WI38 (cell line): ENCODE measurements at regions not wholly inside any gene's neighbourhood (a gene's known extent, or its start where the extent isn't known, plus 50 kb on each side); places are given as distances from the start of the nearest gene placed in this dataset.

Experiments
- H3K4me3 ChIP-seq: 2 replicates; pipeline ENCODE4 v1.5.1; 2011; ENCODE audit warnings: low read depth, mild to moderate bottlenecking, control low read depth, low read length
- TF ChIP-seq, protein P1 (sequence below): IDR thresholded peaks from 2 replicates; pipeline ENCODE4 v1.5.1; 2012; ENCODE audit warnings: low read depth, mild to moderate bottlenecking, control low read depth, low read length

DNA sequence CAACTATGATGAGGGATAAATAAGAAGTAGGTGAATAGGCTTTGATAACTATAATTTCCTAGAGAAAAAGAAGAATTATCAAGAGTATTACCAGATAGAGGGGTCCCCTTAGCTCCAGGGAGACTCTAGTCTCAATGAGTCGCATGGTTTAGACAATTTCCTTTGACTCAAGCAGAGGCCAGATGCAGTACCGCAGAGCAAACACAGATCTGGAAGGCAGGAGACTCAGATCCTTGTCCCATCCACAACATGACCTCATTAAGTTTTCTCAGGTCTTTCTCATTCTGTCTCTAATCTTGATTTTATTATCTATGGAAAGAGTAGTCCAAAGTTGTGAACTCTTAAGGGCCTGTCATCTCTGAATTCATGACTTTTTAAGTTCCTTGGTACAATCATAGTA lies 987.9 kb downstream of the NTRK3 start:
- no peak overlapping the region for H3K4me3 ChIP-seq
- TF ChIP-seq, protein P1, sequence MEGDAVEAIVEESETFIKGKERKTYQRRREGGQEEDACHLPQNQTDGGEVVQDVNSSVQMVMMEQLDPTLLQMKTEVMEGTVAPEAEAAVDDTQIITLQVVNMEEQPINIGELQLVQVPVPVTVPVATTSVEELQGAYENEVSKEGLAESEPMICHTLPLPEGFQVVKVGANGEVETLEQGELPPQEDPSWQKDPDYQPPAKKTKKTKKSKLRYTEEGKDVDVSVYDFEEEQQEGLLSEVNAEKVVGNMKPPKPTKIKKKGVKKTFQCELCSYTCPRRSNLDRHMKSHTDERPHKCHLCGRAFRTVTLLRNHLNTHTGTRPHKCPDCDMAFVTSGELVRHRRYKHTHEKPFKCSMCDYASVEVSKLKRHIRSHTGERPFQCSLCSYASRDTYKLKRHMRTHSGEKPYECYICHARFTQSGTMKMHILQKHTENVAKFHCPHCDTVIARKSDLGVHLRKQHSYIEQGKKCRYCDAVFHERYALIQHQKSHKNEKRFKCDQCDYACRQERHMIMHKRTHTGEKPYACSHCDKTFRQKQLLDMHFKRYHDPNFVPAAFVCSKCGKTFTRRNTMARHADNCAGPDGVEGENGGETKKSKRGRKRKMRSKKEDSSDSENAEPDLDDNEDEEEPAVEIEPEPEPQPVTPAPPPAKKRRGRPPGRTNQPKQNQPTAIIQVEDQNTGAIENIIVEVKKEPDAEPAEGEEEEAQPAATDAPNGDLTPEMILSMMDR, result no peak

- TF ChIP-seq, protein P1, result no peak
- no peak overlapping the region for H3K4me3 ChIP-seq
Measured at GRCh38 chr15:87267798-87268197, 988.7 kb downstream of the NTRK3 start.

DNA sequence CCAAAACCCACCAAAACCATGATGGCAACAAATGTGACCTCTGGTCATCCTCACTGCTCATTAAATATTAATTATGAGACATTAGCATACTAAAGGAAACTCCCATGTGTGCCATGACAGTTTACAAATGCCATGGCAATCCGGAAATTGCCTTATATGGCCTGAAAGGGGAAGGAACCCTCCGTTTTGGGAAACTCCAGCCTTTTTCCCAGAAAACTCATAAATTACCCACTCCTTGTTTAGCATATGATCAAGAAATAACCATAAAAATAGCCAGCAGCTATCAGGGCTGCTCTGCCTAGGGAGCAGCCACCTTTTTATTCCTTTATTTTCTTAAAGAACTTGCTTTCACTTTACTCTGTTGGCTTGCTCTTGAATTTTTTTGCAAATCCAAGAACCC lies 992.7 kb downstream of the NTRK3 start:
- H3K4me3 ChIP-seq, result no peak overlapping the region
- TF ChIP-seq, protein P1, result no peak

DNA sequence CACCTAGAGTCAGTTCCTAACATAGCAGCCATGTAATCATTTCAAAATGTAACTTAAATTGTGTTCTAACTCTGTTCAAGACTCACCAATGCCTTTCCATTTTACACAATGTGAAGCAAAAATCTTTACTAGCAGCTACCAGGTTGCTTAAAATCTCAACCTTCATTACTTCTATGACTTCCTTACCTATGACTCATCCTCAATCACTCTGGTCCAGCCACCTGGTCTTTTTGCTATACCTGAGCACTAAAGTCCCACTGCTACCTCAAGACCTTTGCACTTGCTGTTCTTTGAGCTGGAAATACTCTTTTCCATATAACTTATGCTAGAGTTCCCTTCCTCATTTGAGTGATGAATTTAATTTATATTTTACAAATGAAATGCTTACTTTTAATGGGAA lies 993.2 kb downstream of the NTRK3 start:
- TF ChIP-seq, protein P1, result no peak
- H3K4me3 ChIP-seq, result no peak overlapping the region

DNA sequence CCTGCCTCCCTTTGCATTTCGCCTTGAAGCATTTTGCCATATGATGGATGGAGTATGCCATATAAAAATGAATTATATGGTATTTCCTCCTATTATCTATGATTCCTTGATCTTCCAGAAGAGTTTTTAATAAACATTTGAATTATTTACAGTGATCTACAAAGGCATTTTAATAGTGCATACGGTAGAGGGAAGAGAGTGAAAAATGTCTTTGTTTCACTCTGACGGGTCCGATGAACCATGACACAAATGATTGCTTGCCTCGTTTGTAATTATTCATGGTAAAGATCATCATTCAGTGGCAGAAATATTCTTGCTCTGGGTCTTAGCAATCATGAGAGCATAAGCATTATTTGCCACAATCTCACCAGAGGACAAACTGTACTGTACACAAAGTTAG lies 1010.9 kb downstream of the NTRK3 start:
- TF ChIP-seq, protein P1, result no peak
- no peak overlapping the region for H3K4me3 ChIP-seq

DNA sequence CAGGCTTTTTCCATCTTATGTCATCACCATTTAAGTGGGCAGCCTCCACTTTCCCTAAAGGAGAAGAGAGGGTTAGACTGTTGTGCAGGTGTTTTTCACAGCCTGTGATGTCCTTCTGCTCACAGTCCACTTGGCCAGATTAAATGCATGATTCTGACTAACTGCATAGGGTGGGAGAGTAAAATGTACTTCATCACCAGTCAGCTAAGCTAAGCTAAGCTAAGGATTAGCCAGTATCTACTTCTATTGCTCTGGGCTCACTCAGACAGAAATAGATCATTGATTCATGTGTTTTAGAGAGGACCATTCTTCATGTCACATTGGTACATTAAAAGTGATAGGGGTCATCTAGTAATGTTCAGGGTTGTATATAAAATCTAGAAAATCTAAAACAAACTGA lies 1013.1 kb downstream of the NTRK3 start:
- no peak overlapping the region for H3K4me3 ChIP-seq
- TF ChIP-seq, protein P1, result no peak

- no peak overlapping the region for H3K4me3 ChIP-seq
- TF ChIP-seq, protein P1, result no peak
Measured at GRCh38 chr15:87239582-87240230, 1016.8 kb downstream of the NTRK3 start.
